ENCODE measurements at regions not wholly inside any gene's neighbourhood (a gene's known extent, or its start where the extent isn't known, plus 50 kb on each side); places are given as distances from the start of the nearest gene placed in this dataset.

DNA sequence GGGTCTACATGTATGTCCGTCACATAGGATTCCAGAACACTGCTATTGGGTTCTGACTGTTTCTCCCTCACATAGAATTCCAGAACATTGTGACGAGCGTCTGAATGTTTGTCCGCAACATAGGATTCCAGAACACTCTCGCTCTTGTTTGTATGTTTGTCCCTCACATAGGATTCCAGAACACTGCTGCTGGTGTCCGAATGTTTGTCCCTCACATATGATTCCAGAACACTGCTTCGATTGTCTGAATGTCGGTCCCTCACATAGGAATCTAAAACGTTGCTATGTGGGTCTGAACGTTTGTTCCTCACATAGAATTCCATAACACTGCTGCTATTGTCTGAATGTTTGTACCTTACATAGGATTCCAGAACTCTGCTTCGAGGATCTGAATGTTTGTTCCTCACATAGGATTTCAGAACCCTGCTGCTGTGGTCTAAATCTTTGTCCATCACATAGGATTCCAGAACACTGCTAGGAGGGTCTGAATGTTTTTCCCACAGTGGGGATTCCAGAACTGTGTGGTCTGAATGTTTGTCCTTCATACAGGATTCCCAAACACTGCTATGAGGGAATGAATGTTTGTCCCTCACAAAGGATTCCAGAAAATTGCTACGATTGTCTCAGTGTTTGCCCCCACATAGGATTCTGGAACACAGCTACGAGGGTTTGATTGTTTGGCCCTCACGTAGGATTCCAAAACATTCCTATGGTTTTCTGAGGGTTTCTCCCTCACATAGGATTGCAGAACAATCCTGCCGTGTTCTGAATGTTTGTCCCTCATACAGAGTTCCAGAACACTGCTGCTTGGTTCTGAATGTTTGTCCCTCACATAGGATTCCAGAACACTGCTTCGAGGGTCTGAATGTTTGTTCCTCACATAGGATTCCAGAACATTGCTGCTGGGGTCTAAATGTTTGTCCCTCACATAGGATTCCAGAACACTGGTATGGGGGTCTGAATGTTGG is 220.5 kb downstream of the FOXD4L6 start:
- TF ChIP-seq, protein P1, sequence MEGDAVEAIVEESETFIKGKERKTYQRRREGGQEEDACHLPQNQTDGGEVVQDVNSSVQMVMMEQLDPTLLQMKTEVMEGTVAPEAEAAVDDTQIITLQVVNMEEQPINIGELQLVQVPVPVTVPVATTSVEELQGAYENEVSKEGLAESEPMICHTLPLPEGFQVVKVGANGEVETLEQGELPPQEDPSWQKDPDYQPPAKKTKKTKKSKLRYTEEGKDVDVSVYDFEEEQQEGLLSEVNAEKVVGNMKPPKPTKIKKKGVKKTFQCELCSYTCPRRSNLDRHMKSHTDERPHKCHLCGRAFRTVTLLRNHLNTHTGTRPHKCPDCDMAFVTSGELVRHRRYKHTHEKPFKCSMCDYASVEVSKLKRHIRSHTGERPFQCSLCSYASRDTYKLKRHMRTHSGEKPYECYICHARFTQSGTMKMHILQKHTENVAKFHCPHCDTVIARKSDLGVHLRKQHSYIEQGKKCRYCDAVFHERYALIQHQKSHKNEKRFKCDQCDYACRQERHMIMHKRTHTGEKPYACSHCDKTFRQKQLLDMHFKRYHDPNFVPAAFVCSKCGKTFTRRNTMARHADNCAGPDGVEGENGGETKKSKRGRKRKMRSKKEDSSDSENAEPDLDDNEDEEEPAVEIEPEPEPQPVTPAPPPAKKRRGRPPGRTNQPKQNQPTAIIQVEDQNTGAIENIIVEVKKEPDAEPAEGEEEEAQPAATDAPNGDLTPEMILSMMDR (conservative IDR thresholded peaks at IDR 0.05) = no peak
- no peak for TF ChIP-seq ZFX (IDR thresholded peaks at IDR 0.05)
